Ovary (tissue), 3 donors: ENCODE measurements at regions not wholly inside any gene's neighbourhood (a gene's known extent, or its start where the extent isn't known, plus 50 kb on each side); places are given as distances from the start of the nearest gene placed in this dataset.

Source experiments
- CTCF ChIP-seq, 3 donors: fragments of 450-650 bp in 2 of 3; fragments of 200-600 bp in 1 of 3; IDR thresholded peaks; one replicate each; pipeline versions ENCODE4 v1.5.1 to v1.8.0; 2016 to 2022; ENCODE audit warnings: antibody characterized with exemption in 3 of 3, mild to moderate bottlenecking in 1 of 3
- EP300 ChIP-seq: sonication (generic); formaldehyde crosslinking; IDR thresholded peaks from one replicate; pipeline ENCODE4 v1.6.1; 2017; ENCODE audit warnings: antibody characterized with exemption
- donor health status: DM: no; HTN: no; CAD: no.

- TF ChIP-seq CTCF (IDR thresholded peaks at IDR 0.05) (no peak), EP300 (no peak)
Measured at GRCh38 chr15:38992930-38993329, 428.3 kb upstream of the RASGRP1 start.
